ENCODE measurements at regions not wholly inside any gene's neighbourhood (a gene's known extent, or its start where the extent isn't known, plus 50 kb on each side); places are given as distances from the start of the nearest gene placed in this dataset.

- ATAC-seq (ENCODE audit: poor library complexity), result no peak
- intact Hi-C loops (cut with DNase I), result no loop called here
- DNase-seq, result peak; percentile 17
Measured at GRCh38 chr17:77462553-77463497, 322.1 kb downstream of the SEC14L1 start.

- intact Hi-C loops (cut with DNase I), result no loop called here
- DNase-seq (peak; percentile 19), ATAC-seq (ENCODE audit: poor library complexity) (no peak)
Measured at GRCh38 chr17:77464988-77465357, 324.2 kb downstream of the SEC14L1 start.

GRCh38 chr17:77465358-77466041 is 324.7 kb downstream of the SEC14L1 start:
- ATAC-seq (ENCODE audit: poor library complexity), result peak; percentile 73
- intact Hi-C loops (cut with DNase I), result no loop called here
- DNase-seq, result peak; percentile 78

GRCh38 chr17:77466140-77466539 is 325.4 kb downstream of the SEC14L1 start:
- intact Hi-C loops (cut with DNase I), result no loop called here
- peak; percentile 37 for DNase-seq
- no peak for ATAC-seq (ENCODE audit: poor library complexity)

- ATAC-seq (ENCODE audit: poor library complexity) (no peak), DNase-seq (peak; percentile 45)
- intact Hi-C loops (cut with DNase I), result no loop called here
Measured at GRCh38 chr17:77466596-77467223, 325.9 kb downstream of the SEC14L1 start.

- intact Hi-C loops (cut with DNase I), result no loop called here
- no peak for ATAC-seq (ENCODE audit: poor library complexity)
- DNase-seq, result peak; percentile 42
Measured at GRCh38 chr17:77467521-77467920, 326.8 kb downstream of the SEC14L1 start.

GRCh38 chr17:77468897-77469296 is 328.1 kb downstream of the SEC14L1 start:
- intact Hi-C loops (cut with DNase I), result no loop called here
- ATAC-seq (ENCODE audit: poor library complexity) (no peak), DNase-seq (peak; percentile 39)

GRCh38 chr17:77470330-77470786 is 329.6 kb downstream of the SEC14L1 start:
- ATAC-seq (ENCODE audit: poor library complexity) (no peak), DNase-seq (no peak)
- intact Hi-C loops (cut with DNase I), result no loop called here

- ATAC-seq (ENCODE audit: poor library complexity) (peak; percentile 90), DNase-seq (peak; percentile 84)
- intact Hi-C loops (cut with DNase I), result no loop called here
Measured at GRCh38 chr17:77470800-77471733, 330.3 kb downstream of the SEC14L1 start.

GRCh38 chr17:77471984-77472461 is 331.3 kb downstream of the SEC14L1 start:
- intact Hi-C loops (cut with DNase I), result no loop called here
- peak; percentile 64 for DNase-seq
- peak; percentile 72 for ATAC-seq (ENCODE audit: poor library complexity)

- intact Hi-C loops (cut with DNase I), result no loop called here
- peak; percentile 31 for DNase-seq
- no peak for ATAC-seq (ENCODE audit: poor library complexity)
Measured at GRCh38 chr17:77472468-77473310, 331.9 kb downstream of the SEC14L1 start.

- intact Hi-C loops (cut with DNase I), result no loop called here
- ATAC-seq (ENCODE audit: poor library complexity), result no peak
- no peak for DNase-seq
Measured at GRCh38 chr17:77473615-77474226, 333.0 kb downstream of the SEC14L1 start.

- no peak for ATAC-seq (ENCODE audit: poor library complexity)
Measured at GRCh38 chr17:77474292-77474988, 333.7 kb downstream of the SEC14L1 start.

GRCh38 chr17:77475016-77475976 is 334.5 kb downstream of the SEC14L1 start:
- intact Hi-C loops (cut with DNase I), result no loop called here
- no peak for DNase-seq
- ATAC-seq (ENCODE audit: poor library complexity), result no peak

More at GRCh38 chr17:77474292-77474988, 333.7 kb downstream of the SEC14L1 start:
- DNase-seq, result peak; percentile 41
- intact Hi-C loops (cut with DNase I), result no loop called here

- intact Hi-C loops (cut with DNase I), result no loop called here
- DNase-seq, result no peak
- ATAC-seq (ENCODE audit: poor library complexity), result no peak
Measured at GRCh38 chr17:77476006-77476405, 335.2 kb downstream of the SEC14L1 start.

Measured in Right ventricle myocardium superior (tissue), 1 donor.